SK-N-MC (cell line): ENCODE measurements at regions not wholly inside any gene's neighbourhood (a gene's known extent, or its start where the extent isn't known, plus 50 kb on each side); places are given as distances from the start of the nearest gene placed in this dataset.

ENCODE experiments used
- EZH2 ChIP-seq: fragments of 200-600 bp; sonication (generic); IDR thresholded peaks from one replicate; pipeline ENCODE4 v1.6.1; 2017; ENCODE audit warnings: antibody characterized with exemption
- POLR2AphosphoS5 ChIP-seq: IDR thresholded peaks from 2 replicates; pipeline ENCODE4 v1.6.1; 2012; ENCODE audit warnings: mild to moderate bottlenecking, low read depth, low read length, borderline replicate concordance

DNA sequence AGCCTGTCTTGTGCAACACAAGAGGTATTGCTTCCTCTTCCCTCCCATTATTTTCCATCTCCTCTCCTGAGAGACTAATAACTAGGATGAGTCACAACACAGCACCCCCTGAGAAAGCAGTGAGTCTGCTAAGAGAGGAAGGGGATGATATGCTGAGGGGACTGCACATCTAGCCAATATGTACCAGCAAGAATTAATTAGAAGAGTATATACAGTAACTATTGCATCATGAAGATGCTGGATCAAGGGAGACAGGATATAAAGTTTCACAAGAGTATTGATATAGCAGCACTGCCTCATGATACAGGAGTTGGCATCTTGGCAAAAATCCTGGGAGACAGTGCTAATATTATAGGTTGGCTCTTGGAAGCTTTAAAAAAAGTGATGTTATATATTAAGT is 289.9 kb upstream of the RBMS1 start:
- TF ChIP-seq POLR2AphosphoS5 (no peak), EZH2 (no peak)
